Right lobe of liver (tissue), 4 donors: ENCODE measurements at regions not wholly inside any gene's neighbourhood (a gene's known extent, or its start where the extent isn't known, plus 50 kb on each side); places are given as distances from the start of the nearest gene placed in this dataset.

Experiments
- CTCF ChIP-seq, 4 donors: fragments of 200-600 bp in 3 of 4; fragments of 450-650 bp in 1 of 4; IDR thresholded peaks; one replicate each; pipeline versions ENCODE4 v1.5.1 to v1.8.0; 2016 to 2022; ENCODE audit warnings: antibody characterized with exemption in 4 of 4, mild to moderate bottlenecking in 2 of 4
- POLR2A ChIP-seq: fragments of 450-650 bp; IDR thresholded peaks from one replicate; pipeline ENCODE4 v1.6.1; 2017; ENCODE audit warnings: antibody characterized with exemption, mild to moderate bottlenecking
- donor health status: DM: no; HTN: no; CAD: no.
- donor health status: DM: no; HTN: no; CAD: no.
- donor health status: DM: no; HTN: yes; CAD: no.

GRCh38 chr4:160523231-160523630 lies 1420.4 kb downstream of the RAPGEF2 start:
- TF ChIP-seq CTCF (IDR thresholded peaks at IDR 0.05) (no peak), POLR2A (no peak)
